GM21360 (cell line): ENCODE measurements at regions not wholly inside any gene's neighbourhood (a gene's known extent, or its start where the extent isn't known, plus 50 kb on each side); places are given as distances from the start of the nearest gene placed in this dataset.
"Not testable (repeated sequence)": the region's sequence is repeated elsewhere in the genome, so short reads cannot be mapped to it uniquely, and the experiment has no call there.

Experiments used
- ATAC-seq: cut with Tn5 transposase; IDR thresholded peaks from one replicate; pipeline ENCODE4 v1.9.1; 2021; ENCODE audit warnings: mild to moderate bottlenecking, moderate library complexity; ENCODE audit not compliant: unreplicated experiment

DNA sequence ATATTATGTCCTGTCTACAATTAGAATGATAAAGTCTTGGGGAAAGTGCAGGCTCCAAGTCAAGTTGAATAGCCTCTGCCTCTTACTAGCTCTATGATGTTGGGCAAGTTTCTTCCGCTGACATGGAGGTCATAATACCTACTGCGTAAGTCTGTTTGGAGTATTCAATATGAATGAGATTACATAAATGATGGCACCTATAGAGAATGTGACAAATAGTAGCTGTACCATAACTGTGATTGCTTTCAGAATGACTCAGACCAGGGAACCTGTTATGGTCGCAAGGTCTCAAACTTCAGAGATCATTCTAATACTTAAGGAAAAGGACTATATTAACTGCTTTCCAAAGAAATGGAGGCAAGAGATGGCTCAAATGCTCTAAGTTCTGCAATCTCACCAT lies 94.0 kb upstream of the ABCA1 start:
- ATAC-seq: no peak

DNA sequence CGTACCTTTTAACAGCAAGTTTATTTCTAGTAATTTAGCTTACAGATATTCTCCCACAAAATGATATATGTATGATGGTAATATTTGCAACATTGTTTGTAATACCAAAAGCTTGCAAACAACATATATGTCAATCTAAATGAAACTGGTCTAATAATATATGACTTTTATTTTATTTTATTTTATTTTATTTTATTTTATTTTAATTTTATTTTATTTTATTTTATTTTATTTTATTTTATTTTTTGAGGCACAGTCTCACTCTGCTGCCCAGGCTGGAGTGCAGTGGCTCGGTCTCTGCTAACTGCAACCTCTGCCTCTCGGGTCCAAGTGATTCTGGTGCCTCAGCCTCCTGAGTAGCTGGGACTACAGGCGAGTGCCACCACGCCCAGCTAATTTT lies 94.6 kb upstream of the ABCA1 start:
- ATAC-seq: not testable (repeated sequence)

DNA sequence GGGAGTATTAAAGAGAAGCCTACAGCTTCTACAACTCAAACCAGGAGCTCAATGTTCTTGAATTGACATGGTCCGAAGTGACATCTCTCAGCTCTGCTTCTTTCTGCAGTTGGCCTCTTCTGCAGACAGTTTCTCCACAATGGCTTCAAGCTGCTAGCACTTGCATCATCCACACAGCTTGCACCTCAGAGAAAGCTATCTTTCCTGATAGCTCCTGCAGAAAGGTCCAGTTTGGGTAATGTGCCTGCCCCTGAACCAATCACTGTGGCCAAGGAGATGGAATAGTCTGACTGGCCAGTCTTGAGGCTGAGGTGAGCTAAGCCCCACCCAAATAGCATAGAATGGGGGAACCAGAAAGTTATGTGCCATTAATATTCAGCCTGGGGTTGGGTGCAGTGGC lies 95.8 kb upstream of the ABCA1 start:
- ATAC-seq: no peak

DNA sequence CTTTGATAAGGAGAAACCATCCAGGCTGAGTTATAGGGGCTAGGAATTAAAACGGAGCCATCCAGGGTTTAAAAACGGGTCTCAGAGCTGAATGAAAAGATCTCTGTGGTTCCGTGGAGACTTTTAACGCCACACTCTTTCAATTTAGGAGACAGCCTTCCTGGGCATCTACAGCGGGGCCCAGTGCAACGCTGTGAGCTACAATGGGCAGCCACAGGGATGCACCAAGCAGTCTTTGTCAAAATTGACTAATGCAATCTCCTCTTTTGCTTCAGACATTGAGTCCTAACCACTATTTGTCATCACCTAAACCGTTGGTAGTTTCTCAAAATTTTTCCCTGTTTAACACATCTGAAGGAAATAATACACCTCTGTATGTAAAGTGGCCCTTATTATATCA lies 96.6 kb upstream of the ABCA1 start:
- ATAC-seq: no peak

DNA sequence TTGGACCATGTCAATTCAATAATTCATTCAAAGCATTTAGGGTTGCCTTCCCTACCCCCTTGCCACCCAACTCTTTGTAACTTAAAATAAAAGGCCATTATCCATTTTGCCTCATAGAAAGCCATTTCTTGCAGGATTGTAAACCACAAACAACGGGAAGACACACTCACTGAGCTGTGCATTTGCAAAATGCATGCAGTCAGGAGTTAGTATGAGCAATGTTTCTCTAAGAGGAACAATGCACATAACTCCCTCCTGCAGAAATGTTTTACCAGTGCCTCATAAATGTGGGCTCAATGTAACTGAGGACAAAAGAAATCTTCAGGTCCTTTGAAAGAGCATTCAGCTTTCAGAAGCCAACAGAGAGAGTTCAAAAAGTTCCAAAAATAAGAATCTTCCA lies 98.5 kb upstream of the ABCA1 start:
- ATAC-seq: no peak

DNA sequence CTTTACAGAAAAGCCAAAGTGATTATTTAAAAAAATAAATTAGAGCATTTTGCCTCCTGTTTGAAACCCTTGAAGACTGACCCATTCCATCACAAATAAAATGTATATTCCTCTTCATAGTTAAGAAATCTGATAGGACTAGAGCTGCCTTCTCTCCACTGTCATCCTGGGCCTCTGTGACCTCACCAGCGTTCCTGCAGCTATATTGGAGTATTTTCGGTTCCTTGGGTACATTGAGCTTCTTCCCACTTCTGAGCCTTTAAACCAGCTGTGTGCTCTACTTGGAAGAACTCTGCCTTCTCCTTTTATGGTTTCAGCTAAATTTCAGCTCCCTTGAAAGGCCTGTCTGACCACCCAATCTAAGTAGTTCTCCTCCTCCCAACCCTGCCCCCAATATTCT lies 99.1 kb upstream of the ABCA1 start:
- no peak for ATAC-seq

DNA sequence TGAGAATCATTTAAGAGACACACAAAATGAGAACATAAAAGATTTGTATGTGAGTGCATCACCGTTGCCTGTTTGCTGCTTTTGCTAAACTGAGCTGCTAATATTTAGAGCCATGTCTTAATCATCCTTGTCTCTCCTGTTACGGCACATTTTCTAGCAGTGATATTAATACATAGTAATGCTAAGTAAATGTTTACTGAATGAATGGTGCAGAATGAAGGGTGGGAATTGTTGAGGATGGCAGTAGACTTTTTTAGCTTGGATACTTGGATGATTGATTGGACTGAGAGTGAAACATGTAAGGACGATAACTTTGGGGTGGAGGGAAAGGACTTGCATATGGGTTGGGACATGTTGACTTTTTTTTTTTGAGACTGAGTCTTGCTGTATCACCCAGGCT lies 102.3 kb upstream of the ABCA1 start:
- no peak for ATAC-seq

DNA sequence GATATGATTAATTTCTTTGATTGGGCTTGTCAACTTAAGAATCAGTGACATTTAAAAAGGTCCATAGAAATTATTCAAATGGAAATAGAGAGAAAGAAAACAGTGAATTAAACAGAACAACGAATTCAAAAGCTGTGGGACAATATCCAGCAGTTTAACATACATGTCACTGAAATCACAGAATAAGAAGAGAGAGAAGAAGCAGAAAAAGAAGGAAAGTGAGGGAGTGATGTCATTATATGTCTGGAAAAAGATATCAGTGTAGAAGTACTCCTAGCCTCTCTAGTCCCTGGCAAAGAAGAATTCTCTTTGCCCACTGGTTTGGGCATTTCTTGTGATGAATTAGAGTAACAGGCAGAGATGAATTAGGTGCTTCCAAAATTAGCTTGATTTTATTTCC lies 109.2 kb upstream of the ABCA1 start:
- ATAC-seq: no peak

DNA sequence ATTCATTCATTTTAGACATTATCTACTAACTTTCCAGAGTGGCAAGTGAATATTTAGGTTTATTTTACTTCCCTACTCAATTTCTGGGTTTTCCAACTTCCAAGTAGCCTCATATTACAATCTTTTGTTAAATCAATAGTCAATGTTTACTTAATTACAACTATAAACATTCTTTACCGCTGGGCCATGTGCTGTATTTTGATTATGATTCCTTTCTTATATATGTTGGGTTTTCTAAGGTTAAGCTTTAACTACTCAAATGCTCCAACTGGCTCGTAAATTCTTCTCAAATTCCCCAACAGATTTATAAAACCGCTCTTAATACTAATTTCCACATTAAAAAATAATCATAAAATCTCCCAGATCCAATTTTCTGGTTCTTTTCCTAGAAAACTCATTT lies 110.1 kb upstream of the ABCA1 start:
- no peak for ATAC-seq

DNA sequence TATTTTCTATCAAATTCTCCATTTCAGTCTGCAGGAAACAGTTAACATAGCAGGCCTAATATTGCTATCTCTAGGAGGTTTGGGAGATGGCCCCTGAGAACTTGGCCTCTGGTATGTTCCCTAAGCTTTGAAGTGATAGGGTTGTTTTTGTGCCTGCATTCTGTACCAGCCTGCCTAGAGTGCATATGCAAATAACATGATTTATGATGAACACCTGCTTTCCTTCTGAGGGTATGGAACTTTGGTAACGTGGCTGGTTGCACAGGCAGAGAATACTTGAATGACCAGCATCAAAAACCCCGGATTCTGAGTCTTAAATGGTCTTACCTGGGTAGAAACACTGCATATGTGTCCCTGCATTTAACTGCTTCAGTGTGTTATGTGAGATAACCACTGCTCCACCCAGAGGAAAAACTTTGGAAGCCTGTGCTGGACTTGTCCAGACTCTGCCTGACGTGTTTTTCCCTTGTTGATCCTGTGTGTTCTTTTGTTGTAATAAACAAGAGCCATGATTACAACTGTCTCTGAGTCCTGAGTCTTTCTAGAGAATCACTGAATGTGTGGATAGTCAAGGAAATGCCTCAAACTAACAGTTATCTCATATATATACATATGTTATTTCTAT lies 111.3 kb upstream of the ABCA1 start:
- ATAC-seq: no peak

DNA sequence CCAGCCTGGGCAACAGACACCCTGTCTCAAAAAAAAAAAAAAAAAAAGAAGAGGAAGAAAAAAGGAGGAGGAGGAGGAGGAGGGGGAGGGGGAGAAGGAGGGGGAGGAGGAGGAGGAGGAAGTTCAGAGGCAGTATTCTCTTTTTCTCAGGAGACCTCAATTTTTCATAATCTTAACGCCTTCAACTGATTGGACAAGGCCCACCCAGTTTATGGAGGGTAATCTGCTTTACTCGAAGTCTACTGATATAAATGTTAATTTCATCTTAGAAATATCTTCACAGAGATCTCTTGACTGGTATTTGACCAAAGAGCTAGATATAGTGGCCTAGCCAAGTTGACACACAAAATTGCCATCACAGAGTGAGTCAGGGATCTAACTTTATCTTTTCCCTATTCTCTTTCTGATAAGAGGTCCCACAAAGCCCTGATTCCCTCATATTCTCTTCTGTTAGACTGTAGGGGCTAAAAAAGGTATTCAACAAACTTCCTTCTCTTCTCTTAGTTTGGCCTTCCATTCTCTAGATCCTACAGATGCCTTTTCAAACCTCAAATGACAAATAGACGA lies 115.5 kb upstream of the ABCA1 start:
- no peak for ATAC-seq

DNA sequence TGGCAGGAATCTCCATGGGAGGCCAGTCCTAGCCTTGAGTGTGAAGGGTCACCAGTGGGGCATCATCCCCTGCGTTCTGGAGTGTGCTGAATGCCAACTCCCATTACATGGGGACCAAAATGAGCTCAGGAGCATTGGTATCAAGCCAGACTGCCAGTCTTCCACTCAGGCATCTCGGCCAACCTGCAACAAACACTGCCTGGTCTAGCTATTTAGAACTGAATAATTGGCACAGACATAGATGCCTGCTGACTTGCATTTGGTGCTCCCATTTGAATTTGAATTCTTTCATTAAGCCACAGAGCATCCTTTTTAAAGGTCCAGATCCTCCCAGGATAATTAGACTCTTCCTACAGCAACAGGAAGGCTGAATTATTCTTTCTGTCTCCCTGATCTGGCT lies 116.6 kb upstream of the ABCA1 start:
- no peak for ATAC-seq

DNA sequence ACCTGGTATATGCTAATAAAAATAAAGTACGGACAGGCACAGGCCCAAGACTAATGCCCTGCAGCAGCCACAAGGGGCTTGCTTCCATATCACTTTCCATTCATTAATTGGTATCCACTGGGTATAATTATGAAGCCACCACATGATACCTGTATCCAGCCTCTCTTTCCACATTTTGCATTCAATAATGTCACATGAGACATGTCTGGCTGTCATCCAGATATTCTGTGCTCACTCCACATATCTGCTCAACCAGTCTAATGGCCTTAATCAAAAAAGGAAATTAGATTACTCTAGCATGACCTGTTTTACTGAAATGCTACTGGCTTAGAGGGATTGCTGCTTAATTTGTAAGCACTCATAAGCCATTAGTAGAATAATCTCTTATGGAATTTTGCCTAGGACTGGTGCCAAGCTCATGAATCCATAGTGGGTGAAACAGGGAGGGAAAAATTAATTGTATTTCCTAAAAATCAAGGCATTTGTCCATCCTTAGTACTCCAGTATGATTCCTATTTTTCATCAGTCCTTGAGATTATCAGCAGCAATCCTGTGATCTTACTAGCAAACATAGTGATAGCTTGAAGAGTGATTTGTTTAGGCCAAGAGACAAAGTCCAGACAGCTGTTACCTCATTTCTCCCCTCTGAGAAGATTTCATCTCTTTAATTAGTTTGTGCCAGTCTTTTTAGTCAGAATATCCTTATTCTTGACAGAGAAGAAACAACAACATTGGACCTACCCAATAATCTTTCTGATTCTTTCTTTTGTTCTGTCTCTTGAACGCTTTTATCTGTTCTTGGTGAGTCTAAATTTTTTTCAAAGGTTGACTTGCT lies 119.2 kb upstream of the ABCA1 start:
- no peak for ATAC-seq

DNA sequence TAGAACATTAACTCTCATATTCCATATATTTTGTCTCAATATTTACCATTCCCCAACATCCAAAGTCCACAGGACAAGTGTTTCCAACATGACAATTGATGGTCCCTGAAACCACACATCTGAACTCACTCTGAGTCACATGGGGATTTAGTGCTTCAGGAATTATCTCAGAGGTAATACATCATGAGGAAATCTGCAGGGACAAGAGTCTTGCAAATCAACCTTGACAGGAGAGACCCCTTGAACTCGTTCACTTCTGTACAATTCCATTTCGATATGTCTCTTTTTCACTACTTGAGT lies 119.7 kb upstream of the ABCA1 start:
- no peak for ATAC-seq

DNA sequence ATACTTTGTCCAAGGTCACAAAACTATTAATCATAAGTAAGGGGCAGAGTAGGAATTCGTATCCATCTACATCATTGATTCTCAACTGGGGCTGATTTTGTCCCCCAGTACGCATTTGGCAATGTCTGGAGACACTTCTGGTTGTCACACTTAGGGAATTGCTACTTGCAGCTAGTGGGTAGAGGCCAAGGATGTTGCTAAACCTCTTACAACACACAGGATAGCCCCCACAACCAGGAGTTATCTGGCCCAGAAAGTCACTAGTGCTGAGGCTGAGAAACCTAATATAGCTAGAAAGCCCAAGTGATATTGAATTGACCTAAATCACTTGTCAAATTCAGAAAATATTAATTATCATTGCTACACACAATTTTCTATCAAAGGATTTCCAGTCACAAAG lies 120.4 kb upstream of the ABCA1 start:
- no peak for ATAC-seq

DNA sequence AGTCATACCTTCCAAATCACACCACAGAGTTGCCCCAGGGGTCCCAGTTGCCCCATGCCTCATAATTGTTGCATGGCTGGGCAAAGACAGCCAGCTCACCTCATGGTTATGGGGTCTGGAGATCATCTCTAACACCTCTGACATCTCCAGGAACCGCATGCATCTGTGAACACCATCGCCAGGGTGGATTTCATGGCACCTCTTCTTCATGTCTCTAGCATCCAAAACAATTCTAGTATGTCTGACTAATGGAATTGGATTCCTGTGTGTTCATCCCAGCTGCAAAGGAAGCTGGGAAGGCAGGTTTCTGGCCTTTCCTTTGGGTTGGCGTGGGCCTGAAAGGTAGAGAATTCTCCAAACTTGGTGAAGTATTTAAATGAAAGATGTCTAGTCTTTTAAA lies 122.3 kb upstream of the ABCA1 start:
- ATAC-seq: no peak

DNA sequence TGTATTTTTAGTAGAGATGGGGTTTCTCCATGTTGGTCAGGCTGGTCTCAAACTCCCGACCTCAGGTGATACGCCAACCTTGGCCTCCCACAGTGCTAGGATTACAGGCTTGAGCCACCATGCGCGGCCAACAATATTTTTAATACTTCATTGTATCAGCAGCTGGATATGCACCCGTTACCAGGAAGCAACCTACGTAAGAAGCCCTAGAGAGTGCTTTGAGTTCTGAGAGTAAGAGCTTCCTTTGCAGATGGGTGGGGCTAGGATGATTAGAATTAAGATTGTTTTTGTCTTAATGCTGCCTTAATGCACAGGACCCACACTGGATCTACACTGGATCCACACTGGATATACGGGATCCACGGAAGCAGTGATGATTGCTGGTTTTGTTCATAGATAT lies 123.9 kb upstream of the ABCA1 start:
- no peak for ATAC-seq

DNA sequence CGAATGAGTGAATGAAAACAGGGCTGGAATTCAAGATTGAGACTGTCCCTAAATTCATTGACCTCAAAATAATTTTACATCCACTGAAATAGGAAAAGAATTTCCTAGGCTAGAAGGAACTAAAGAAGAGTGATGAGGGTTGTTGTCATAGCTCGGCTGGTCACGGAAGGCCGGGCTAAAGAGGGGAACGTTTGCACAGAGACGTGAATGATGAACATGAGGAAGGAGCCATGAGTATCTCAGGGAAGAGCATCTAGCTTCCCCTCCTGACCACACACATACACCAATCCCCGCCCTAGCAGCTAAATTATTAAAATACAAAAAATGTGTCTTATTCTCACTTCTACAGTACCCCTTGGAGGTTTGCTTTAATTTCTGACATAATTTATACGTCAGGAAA lies 124.4 kb upstream of the ABCA1 start:
- no peak for ATAC-seq

DNA sequence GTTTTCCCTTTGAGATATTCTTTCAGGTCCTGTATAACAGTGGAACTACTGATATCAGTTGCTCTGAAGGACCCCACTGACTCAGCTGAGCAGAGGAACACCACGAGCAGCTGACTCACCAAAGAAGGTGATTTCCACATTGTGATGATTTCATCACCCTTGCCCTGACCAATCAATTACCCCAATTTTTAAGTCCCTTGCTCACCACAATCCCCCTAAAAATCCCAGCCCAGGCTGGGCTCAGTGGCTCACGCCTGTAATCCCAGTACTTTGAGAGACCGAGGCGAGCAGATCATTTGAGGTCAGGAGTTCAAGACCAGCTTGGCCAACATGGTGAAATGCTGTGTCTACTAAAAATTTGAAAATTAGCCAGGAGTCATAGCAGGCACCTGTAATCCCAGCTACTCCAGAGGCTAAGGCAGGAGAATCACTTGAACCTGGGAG lies 125.3 kb upstream of the ABCA1 start:
- ATAC-seq: no peak

DNA sequence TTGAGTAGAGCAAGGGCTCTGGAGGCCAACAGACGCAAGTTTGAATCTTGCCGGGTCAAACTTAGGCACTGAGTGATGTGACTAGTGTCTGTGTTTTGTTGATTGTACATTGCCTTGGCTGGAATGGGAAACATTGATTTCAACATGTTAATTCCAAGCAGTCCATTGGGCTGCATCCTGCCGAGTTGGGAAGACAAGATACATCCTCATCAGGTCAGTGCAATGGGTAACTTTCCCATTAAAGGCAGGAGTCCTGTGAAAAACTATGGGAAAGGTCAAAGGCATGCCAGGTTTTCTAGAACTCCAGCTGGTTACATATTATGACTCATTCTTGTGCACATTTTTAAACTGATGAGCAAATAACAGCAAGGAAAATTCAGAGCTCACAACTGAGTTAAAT lies 126.5 kb upstream of the ABCA1 start:
- ATAC-seq: no peak

DNA sequence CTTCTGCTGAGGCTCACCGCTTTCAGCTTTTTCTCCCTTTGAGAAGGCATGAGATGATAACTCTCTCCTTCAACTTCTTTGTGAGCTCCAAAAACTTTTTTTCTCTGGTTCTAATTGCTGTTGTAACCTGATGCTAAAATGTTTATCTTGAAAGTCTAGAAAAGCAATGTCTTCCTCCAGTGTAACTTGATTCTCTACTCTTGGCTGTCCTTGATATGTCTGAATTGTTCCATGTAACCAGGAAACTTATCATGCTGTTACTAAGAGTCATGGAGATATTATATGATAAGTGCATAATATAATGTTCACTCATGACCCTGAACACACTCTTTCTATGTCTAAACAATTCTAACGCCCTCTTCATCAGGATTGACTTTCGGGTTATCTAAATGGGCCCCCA lies 128.0 kb upstream of the ABCA1 start:
- no peak for ATAC-seq

DNA sequence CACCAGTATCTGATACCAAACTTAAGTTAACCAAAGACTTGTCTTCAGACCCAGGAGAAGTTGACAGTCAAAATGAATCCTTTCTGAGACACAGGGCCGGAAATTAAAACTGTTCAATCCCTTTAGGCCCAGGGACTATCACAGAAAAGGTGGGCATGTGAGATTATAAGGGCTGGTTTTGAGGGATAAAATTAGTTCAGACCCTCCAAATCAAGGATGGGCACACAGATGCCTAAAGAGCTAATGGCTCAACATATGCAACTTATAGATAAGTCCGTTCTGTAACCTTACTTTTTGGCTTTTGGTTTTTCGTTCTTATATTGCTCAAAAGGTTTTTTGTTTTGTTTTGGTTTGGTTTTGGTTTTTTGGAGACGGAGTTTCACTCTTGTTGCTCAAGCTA lies 129.6 kb upstream of the ABCA1 start:
- ATAC-seq: no peak

DNA sequence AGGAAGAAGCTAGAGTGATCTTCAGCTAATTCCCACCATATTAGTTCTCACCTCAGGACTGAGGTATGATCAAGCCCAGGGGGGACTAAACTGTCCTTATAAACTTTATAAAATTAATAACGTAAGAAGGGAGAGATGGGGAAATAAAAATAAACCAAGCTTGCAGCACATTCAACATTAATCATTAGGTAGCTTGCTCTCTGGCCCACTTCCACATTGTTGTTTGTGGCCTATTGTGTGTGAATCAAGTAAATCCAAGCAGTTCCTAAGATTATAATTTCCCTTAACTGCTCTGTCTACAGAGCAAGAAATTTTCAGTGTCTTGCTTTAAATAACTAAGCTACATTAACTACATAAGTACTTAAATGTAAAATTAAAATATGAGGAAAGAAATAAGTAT lies 131.3 kb upstream of the ABCA1 start:
- no peak for ATAC-seq
